GM23338 (cell line): ENCODE measurements at regions not wholly inside any gene's neighbourhood (a gene's known extent, or its start where the extent isn't known, plus 50 kb on each side); places are given as distances from the start of the nearest gene placed in this dataset.

Source experiments
- ATAC-seq: fragments of 200-7000 bp; cut with Tn5 transposase; 3 replicates; pipeline ENCODE4 v1.9.1; 2020
- DNase-seq: peaks from one replicate; pipeline ENCODE4 v3.0.0-alpha.2; 2015; ENCODE audit warnings: low spot score
- H2AFZ ChIP-seq: fragments of 200-600 bp; sonication (generic); 2 replicates; pipeline ENCODE4 v1.8.0; 2016; ENCODE audit warnings: antibody characterized with exemption, mild to moderate bottlenecking, moderate library complexity
- H3F3A ChIP-seq: fragments of 200-600 bp; sonication (generic); replicated peaks from 2 replicates; pipeline ENCODE4 v1.8.0; 2017; ENCODE audit warnings: antibody characterized with exemption, mixed run types, low read depth
- H3K27ac ChIP-seq: fragments of 200-600 bp; sonication (generic); 2 replicates; pipeline ENCODE4 v1.6.1; 2016; ENCODE audit warnings: low read depth
- H3K27me3 ChIP-seq: fragments of 200-600 bp; sonication (generic); 2 replicates; pipeline ENCODE4 v1.8.0; 2016; ENCODE audit warnings: mild to moderate bottlenecking, mixed run types, moderate library complexity; ENCODE audit not compliant: insufficient read depth
- H3K36me3 ChIP-seq: fragments of 200-600 bp; sonication (generic); 2 replicates; pipeline ENCODE4 v1.8.0; 2016; ENCODE audit warnings: mild to moderate bottlenecking; ENCODE audit not compliant: insufficient read depth
- H3K4me1 ChIP-seq: fragments of 200-600 bp; sonication (generic); 2 replicates; pipeline ENCODE4 v1.8.0; 2016; ENCODE audit warnings: mild to moderate bottlenecking, moderate library complexity; ENCODE audit not compliant: insufficient read depth
- H3K4me2 ChIP-seq: fragments of 200-600 bp; sonication (generic); 2 replicates; pipeline ENCODE4 v1.7.1; 2017; ENCODE audit warnings: mixed run types
- H3K4me3 ChIP-seq: fragments of 200-600 bp; sonication (generic); 2 replicates; pipeline ENCODE4 v1.6.1; 2016; ENCODE audit warnings: mixed run types
- H3K79me2 ChIP-seq: fragments of 200-600 bp; sonication (generic); replicated peaks from 2 replicates; pipeline ENCODE4 v1.8.0; 2017; ENCODE audit warnings: mild to moderate bottlenecking; ENCODE audit not compliant: insufficient read depth
- H3K9me2 ChIP-seq: fragments of 200-600 bp; sonication (generic); 2 replicates; pipeline ENCODE4 v1.8.0; 2017; ENCODE audit not compliant: insufficient read depth
- H4K20me1 ChIP-seq: fragments of 200-600 bp; sonication (generic); replicated peaks from 2 replicates; pipeline ENCODE4 v1.8.0; 2017; ENCODE audit warnings: mild to moderate bottlenecking; ENCODE audit not compliant: insufficient read depth
- H3K27ac Mint-ChIP-seq: 2 replicates; pipeline ENCODE4 v1.8.0; 2020; ENCODE audit warnings: inconsistent platforms, mild to moderate bottlenecking, moderate library complexity, mixed read lengths
- H3K27me3 Mint-ChIP-seq: 3 replicates; pipeline ENCODE4 v1.8.0; 2022; ENCODE audit warnings: low read depth, mild to moderate bottlenecking, moderate library complexity, mixed read lengths, inconsistent platforms; ENCODE audit not compliant: insufficient read depth, poor library complexity
- H3K36me3 Mint-ChIP-seq: 3 replicates; pipeline ENCODE4 v1.8.0; 2021; ENCODE audit warnings: low read depth, mild to moderate bottlenecking, inconsistent platforms, moderate library complexity, mixed read lengths
- H3K4me1 Mint-ChIP-seq: 3 replicates; pipeline ENCODE4 v1.8.0; 2020; ENCODE audit warnings: mild to moderate bottlenecking, inconsistent platforms, mixed read lengths
- H3K4me3 Mint-ChIP-seq: 3 replicates; pipeline ENCODE4 v1.8.0; 2021; ENCODE audit warnings: moderate library complexity, mild to moderate bottlenecking, inconsistent platforms, mixed read lengths
- H3K9me3 Mint-ChIP-seq: 3 replicates; pipeline ENCODE4 v1.8.0; 2020; ENCODE audit warnings: moderate library complexity, mild to moderate bottlenecking, inconsistent platforms, mixed read lengths
- CTCF ChIP-seq, 2 experiments: fragments of 200-600 bp in 1 of 2; sonication (generic) in 1 of 2; conservative IDR thresholded peaks; 2 replicates each; pipeline versions ENCODE4 v1.5.1 to v1.6.1; 2016 to 2017; ENCODE audit warnings: antibody characterized with exemption in 2 of 2, low read depth in 2 of 2, mild to moderate bottlenecking in 2 of 2, moderate library complexity in 1 of 2
- ETS1 ChIP-seq: IDR thresholded peaks from 2 replicates; pipeline ENCODE4 v1.6.1; 2016; ENCODE audit warnings: antibody characterized with exemption
- EZH2 ChIP-seq: fragments of 200-600 bp; sonication (generic); IDR thresholded peaks from one replicate; pipeline ENCODE4 v1.8.0; 2017; ENCODE audit warnings: antibody characterized with exemption, mild to moderate bottlenecking, low read depth; ENCODE audit not compliant: unreplicated experiment
- EZH2phosphoT487 ChIP-seq: fragments of 200-600 bp; sonication (generic); IDR thresholded peaks from one replicate; pipeline ENCODE4 v1.8.1; 2018; ENCODE audit warnings: antibody characterized with exemption; ENCODE audit not compliant: unreplicated experiment
- JUNB ChIP-seq: IDR thresholded peaks from one replicate; pipeline ENCODE4 v1.6.1; 2016; ENCODE audit warnings: antibody characterized with exemption; ENCODE audit not compliant: unreplicated experiment
- NANOG ChIP-seq: IDR thresholded peaks from 2 replicates; pipeline ENCODE4 v1.6.1; 2016; ENCODE audit warnings: antibody characterized with exemption, borderline replicate concordance
- POLR2AphosphoS5 ChIP-seq: IDR thresholded peaks from 2 replicates; pipeline ENCODE4 v1.6.1; 2016; ENCODE audit warnings: antibody characterized with exemption, low read depth
- REST ChIP-seq: IDR thresholded peaks from one replicate; pipeline ENCODE4 v1.6.1; 2018; ENCODE audit warnings: antibody characterized with exemption; ENCODE audit not compliant: unreplicated experiment
- ZNF114 ChIP-seq: fragments of 250-450 bp; sonication (Bioruptor Pico); IDR thresholded peaks from 2 replicates; pipeline ENCODE4 v1.5.0; 2020; ENCODE audit warnings: mild to moderate bottlenecking, moderate library complexity
- ZNF331 ChIP-seq: fragments of 250-450 bp; sonication (Bioruptor Pico); IDR thresholded peaks from 2 replicates; pipeline ENCODE4 v1.5.0; 2020; ENCODE audit warnings: low read depth, mild to moderate bottlenecking, moderate library complexity

- TF ChIP-seq CTCF (conservative IDR thresholded peaks at IDR 0.05; ENCODE audit: low read depth in 2 of 2) (no peak), JUNB (no peak), ZNF114 (CRISPR knock-in tag) (no peak), EZH2phosphoT487 (no peak), NANOG (no peak), REST (no peak), EZH2 (no peak), ETS1 (no peak), POLR2AphosphoS5 (no peak), ZNF331 (CRISPR knock-in tag) (no peak)
These were observed 523.1 kb downstream of the IQCM start (continued) for GRCh38 chr4:149292425-149293007.

- H3K36me3 Mint-ChIP-seq, result no peaks in the 10 kb centered on the region
- no peak overlapping the region for H3K27ac Mint-ChIP-seq
- Histone ChIP-seq H3K27ac (no peak overlapping the region), H3K4me1 (no peaks in the 10 kb centered on the region), H3K4me3 (no peak overlapping the region), H3K36me3 (no peaks in the 10 kb centered on the region), H3K27me3 (no peaks in the 10 kb centered on the region), H2AFZ (no peak overlapping the region), H4K20me1 (no peaks in the 10 kb centered on the region), H3K79me2 (no peaks in the 10 kb centered on the region), H3F3A (no peaks in the 10 kb centered on the region), H3K9me2 (no peaks in the 10 kb centered on the region), H3K4me2 (no peak overlapping the region)
- no peaks in the 10 kb centered on the region for H3K27me3 Mint-ChIP-seq
- DNase-seq (no peak), ATAC-seq (no peak)
- H3K9me3 Mint-ChIP-seq, result no peaks in the 10 kb centered on the region
- H3K4me1 Mint-ChIP-seq, result peaks cover 5% of the 10 kb centered on the region; the same call in 1 of the 3 replicates
- no peak overlapping the region for H3K4me3 Mint-ChIP-seq
- TF ChIP-seq ZNF331 (CRISPR knock-in tag), result no peak
- TF ChIP-seq NANOG, result no peak
- TF ChIP-seq CTCF (conservative IDR thresholded peaks at IDR 0.05; ENCODE audit: low read depth in 2 of 2), result no peak
- no peak for TF ChIP-seq EZH2
These were observed 524.2 kb downstream of the IQCM start for GRCh38 chr4:149291463-149291862.
